Limb (tissue), 2 donors: ENCODE measurements at regions not wholly inside any gene's neighbourhood (a gene's known extent, or its start where the extent isn't known, plus 50 kb on each side); places are given as distances from the start of the nearest gene placed in this dataset.
"Not testable (repeated sequence)": the region's sequence is repeated elsewhere in the genome, so short reads cannot be mapped to it uniquely, and the experiment has no call there.

ENCODE experiments used
- DNase-seq, 2 donors: peaks; one replicate each; pipeline ENCODE4 v3.0.0-alpha.2; 2016; ENCODE audit errors: extremely low spot score in 2 of 2

DNA sequence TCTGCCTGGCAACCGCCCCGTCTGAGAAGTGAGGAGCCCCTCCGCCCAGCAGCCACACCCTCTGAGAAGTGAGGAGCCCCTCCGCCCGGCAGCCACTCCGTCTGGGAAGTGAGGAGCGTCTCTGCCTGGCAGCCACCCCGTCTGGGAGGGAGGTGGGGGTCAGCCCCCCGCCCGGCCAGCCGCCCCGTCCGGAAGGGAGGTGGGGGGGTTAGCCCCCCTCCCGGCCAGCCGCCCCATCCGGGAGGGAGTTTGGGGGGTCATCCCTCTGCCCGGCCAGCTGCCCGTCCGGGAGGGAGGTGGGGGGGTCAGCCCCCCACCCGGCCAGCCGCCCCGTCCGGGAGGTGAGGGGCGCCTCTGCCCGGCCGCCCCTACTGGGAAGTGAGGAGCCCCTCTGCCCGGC lies 269.0 kb downstream of the FAM72C start:
- DNase-seq: not testable (repeated sequence)

DNA sequence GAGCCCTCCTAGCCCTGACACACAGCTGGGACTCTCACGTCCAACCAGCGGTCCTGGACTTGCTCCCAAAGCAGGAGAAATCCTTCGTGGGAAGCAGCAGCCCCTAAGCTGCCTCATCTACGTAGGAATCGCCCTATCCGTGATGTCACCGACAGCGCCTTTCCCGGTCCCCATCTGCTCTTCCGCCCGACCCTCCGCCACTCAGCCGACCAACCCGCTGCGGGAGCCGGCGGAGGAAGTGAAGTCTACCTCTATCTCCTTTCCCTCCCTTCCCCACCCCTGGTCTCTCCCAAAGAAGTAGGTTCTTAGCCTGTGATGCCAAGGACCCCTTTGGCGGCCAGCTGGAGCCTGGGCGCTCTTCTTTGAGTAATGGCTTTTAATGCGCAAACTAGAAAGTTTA lies 272.1 kb downstream of the FAM72C start:
- no peak for DNase-seq

DNA sequence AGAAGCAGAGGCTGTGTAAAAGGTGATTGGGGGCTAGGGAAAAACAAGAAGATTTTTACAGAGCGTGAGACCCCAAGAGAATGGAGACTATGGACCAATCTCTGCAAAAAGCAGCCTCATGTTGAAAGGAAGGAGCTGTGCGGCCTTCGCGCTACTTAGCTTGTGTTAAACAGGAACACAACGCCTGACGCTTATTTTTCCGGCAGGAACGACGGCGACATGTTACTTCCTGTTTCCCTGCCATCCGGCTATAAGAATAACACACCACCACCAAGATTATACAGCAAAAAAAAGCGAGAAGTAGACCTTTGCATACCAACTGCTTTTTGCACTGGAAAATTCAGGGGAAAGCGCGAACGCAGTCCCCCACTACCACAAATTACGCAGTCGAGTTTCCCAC lies 272.7 kb downstream of the FAM72C start:
- DNase-seq: no peak

DNA sequence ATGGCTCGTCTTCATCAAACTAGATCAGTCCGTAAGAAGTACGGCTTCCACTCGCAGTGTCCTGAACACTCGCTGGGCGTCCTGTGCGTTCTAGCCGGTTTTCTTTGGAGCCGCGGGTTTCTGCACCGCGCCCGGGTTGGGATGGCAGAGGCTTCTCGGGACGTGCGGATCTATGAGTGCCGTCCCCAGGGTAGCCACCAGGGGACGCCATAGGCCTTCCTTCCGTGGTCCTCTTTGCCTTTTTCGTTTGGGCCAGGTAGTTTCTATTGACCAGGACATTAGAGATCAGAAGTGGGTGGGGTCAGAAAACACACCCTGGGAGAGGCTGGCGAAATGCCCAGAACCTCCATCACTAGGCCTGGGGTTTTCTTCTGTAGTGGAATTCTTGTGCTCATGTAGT lies 273.8 kb downstream of the FAM72C start:
- no peak for DNase-seq

DNA sequence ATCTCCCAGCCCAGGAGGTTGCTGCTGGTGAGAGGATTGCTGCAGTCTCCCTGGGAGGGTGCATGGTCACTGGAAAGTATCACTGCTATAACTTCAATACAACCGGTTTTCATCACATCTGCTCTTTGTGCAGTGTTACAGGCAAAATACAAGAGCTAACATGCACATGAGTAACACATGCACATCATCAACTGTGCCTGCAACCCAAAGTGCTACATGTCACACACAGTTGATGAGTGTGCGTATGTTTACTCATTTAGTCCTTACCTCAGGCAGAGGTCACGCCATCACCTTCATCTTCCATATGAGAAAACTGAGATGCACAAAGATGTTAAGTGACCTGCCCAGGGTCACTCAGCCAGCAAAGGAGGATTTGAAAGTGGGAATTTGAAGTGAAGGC lies 277.7 kb downstream of the FAM72C start:
- DNase-seq: no peak

DNA sequence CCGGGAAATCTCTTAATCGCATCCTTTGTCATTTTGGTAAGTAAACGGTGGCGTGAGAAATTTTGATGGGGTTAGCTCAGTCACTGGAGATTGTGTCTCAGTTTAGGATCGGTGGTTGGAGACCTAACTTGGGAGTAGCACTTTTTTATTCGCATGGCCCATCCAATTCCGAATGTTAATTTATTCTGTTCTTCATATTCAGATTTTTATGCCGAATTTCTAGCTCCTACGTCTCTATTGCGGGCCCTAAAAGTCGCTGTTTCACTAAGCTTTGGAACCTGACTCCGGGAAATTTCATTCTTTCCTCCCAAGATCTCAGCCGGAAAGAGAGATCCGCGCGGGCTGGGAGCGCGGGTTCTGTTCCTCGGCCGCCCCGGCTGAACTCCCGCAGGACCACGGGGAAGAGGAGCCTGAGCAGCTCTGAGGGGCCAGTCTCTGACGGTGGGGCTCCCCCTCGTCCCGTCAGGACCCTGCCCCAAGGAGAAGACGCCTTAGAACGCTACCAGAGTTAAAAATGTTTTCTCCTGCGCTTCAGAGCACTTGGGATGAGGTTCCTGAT lies 279.7 kb downstream of the FAM72C start:
- DNase-seq: no peak

DNA sequence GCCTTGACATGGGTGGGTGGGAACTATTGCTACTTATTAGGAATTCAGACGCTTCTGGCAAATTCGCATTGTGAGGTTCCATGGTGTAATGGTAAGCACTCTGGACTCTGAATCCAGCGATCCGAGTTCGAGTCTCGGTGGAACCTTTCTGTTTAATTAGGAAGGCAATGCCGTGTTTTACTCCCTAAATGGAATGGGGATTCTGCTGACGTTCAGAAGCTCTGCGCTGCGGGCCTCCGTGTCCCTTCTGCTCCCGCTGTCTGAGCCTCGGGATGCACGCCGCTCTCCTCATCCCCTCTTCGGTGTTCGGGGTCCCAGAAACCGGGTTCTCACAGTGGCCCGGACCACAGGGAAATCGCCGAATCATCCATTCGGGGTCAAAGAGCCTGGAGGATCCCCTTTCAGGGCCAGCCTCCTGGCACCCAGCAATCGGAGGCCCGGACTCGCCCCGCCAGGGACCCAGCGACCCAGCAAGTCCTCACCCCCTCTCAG lies 280.3 kb downstream of the FAM72C start:
- no peak for DNase-seq

DNA sequence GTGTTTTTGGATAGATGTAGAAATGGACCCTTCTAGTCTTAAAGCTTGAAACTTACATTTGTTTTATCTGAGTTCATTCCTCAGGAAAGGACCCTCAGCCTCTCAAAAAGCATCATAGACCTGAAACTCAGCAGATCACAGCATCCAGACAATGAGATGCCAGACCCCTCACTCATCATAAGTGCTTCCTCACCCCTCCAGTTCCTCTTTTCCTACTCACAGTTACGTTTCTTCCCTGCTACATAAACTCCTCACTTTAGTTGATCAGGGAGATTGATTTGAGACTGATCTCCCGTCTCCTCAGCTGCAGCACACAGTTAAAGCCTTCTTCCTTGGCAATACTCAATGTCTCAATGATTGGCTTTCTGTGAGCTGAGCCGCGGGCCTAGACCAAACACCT lies 282.0 kb downstream of the FAM72C start:
- no peak for DNase-seq

DNA sequence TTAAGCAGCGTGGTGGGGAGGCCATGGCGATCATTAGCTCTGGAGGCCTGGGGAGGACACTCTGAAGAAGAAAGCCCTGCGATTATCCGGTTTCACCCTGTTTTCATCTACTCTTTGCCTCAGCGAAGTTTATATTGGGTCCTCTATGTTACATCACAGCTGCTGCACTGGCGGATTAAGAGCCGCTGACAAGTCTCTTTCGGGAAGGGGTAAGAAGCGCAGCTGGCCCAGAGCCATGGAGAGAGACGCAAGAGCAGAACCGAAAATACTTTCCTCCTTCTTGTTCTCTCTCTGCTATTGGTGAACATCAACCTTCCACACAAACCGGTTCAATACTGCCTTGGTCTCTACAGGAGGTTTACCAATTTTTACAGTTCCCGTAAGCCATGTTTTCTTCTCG lies 291.5 kb downstream of the FAM72C start:
- DNase-seq: no peak

DNA sequence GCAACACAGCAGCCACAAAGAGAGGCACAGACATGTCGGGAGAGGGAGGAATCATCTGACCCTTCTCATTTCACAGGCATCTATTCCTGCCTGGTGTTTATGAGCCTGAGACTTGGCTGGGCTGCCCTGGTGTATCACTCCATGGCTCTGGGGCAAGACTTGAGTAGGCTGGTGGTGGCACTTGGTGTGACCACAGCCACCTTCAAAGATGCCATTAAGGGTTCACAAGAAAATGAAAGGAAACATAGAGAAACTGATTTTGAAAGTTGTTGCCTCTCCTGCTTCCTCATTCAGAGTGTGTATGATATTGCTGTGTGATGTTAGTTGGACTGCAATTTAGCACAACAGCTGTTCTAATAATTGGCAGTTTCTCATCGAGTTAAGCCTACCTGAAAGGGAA lies 298.8 kb downstream of the FAM72C start:
- DNase-seq: no peak

DNA sequence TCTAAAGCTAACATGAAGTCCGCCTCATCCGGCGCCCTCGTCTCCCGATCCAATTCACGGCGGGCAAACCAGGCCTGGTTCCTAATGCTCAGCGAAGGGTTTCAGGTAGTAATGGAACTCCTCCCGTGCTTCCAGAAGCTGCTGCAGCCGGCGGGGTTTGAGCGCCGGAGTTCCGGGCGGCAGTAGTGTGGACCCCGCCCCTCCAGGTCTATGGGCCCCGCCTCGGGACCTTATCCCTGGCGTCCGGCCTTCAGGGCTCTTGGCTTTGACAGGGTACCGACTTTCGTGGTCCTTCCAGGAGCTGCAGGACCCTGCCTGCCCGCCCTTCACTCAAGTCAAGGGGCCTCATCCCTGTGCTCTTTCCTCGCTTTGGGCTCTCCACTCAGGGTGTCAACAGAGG lies 304.1 kb downstream of the FAM72C start:
- DNase-seq: no peak

DNA sequence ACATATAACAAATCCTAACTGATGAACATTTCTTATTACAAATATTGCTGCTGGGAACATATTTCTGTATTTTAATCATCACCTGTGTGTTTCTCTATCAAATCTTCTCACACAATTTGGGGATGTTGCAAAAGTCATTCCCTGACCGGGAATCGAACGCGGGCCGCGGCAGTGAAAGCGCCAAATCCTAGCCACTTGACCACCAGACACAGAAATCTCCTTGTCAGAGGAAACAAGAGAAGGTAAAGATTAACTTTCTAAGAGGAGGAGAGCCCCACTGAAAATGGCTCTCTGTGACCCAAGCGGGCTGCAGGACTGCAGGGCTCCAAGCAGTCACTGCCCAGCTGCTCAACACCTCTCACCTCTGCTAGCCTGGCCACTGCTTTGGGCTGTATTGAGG lies 304.9 kb downstream of the FAM72C start:
- DNase-seq: no peak

DNA sequence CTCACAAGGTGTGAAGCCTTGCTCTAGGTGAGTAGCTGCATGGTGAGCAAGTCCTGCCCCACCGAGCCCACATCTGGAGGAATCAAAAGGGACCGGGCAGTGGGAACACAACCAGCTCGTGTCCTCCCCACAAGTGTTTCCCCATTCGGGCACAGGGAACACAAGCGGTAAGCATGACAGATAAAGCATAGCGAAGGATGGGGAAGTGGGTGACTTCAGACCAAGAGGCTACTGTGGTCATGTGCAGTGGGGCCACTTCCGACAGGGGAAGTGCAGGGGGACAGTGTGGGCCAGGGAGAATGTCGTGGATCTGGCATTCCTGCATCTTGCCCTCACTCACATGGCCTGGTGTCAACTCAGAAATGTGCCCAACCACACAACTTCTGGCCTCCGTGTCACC lies 306.2 kb downstream of the FAM72C start:
- DNase-seq: no peak

DNA sequence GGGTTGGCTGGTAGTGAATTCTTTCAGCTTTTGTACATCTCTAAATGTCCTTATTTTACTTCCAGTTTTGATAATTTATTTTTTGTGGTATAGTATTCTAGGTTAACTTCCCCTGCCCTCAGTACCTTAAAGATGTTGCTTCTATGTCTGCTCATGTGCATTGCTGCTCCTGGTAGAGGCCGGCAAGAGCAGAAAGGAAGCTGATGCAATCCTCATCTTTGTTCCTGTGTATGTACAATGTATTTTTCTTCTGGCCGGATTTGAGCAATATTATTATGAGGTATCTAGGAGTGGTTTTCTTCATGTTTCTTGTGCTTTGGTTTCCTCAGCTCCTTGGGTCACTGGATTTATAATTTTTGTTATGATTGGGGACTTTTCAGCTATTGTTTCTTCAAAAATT lies 308.7 kb downstream of the FAM72C start:
- not testable (repeated sequence) for DNase-seq

DNA sequence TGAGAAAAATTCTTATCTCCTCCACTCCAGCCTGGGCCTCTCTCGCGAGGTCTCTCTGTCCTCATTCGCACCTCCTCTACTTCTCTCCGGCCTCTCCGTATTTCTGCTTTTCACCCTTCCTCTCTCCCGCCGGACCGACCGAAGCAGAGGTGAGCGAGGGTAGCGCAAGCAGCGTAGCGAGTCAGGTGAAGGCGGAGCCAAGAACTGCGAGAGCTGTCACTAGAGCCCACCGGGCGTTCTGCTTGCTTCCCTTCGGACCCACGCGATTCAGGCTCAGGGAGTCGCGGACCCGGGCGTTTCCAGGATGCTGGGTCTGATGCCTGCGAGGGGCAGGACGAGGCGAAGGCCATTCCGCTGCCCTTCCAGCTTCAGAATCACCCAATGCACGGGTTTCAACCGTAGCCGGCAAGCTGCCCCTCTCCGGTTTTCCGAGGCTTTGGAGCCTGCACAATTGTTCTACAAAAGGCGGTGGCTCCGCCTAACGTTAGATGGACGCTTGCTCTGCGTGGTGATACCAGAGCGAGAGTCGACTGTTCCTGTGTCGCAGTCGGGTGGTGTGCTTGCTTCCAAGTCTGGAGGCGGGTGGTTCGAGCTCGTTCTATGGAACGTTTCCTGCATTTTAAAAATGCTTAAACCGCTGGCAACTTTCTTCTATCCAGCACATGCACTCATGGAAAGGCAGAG lies 310.2 kb downstream of the FAM72C start:
- no peak for DNase-seq

DNA sequence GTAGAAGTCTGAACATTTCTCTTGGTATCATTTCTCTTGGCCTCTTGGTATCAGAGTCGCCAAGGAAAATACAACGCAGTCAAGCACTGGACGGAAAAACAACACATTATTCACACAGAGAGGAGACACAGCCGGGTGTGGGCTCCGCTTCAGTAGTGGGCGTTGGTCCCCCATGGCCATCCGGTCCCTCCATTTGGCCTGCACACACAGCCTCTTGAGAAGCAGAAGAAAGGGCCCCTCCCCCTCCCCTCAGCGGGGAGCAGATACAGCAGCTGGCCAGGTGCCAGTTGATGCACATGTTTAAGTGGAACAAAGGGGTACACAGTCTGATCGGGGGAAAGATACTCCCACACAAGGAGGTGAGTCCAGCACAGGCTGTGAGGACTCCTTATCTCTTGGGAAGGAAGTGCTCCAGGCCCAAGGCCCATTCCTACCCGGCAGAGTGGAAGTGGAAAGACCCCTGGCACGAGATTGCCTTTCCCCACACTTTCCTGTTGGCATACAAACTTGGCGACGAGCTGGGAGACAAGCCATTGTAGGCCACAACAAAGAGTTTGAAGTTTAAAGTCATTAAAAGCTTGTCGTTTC lies 311.3 kb downstream of the FAM72C start:
- no peak for DNase-seq

DNA sequence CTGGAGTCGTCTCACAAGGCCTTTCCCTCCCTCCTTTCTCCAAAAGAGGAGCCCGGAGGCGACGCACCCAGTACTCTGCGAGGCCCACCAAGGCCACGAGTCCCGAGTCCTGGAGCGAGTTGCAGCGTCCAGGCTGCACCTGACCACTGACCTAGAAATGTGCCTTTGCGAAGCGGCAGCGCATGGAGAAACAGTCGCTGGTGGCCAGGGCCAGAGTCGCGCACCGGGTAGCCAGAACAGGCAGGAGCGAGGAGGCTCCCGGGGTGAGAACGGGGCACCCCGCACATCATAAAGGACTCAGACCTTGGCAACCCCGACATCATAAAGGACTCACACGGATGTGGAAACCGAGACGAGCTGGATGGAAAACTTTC lies 318.4 kb downstream of the FAM72C start:
- no peak for DNase-seq

DNA sequence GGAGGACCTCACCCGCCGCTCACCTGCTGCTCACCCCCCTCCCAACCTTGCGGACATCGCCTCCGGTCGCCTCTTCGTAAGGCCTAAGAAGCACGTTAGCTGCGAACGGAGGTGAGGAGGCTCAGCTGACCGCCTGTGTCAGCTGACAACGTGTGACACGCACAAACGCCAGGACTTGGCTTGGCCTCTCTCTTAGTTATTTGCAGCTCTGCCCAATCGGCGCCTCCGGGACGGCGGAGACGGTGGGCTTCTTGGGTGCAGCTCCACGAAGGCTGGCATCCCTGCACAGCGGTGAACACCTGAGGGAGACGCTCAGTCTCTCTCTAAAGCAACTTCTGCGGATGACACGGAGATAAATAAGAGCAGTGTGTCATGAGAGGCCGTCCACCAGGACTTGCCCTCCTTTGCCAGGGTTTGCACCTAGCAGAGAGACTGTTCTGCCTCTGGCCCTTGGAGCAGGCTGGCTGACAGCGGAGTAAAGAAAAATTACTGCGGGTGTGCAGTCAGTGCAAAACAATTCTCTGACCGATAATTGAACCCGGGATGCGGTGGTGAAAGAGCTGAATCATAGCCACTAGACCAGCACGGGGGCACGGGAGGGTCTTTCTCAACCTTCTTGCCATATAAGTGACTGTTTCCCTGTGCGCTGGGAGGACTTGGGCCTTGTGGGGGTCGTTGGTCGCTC lies 318.9 kb downstream of the FAM72C start:
- no peak for DNase-seq

DNA sequence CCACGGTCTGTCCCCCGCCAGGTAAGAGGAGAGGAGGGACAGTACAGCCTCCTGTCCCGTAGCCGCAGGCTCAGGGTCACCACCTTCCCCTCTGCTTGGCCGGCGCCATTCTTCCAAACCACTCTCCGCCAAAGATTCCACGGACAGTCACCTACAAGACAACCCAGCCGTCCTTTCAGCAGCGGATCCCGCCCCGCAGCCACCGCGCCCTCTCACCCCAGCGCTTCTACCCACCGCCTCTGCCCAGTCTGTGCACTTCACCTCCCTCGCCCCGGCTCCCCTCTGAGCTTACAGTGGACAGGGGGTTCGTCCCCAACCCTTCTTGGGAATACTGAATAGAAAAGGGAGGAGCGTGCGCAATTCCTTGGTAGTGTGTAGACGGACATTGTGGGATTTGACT lies 319.6 kb downstream of the FAM72C start:
- no peak for DNase-seq

DNA sequence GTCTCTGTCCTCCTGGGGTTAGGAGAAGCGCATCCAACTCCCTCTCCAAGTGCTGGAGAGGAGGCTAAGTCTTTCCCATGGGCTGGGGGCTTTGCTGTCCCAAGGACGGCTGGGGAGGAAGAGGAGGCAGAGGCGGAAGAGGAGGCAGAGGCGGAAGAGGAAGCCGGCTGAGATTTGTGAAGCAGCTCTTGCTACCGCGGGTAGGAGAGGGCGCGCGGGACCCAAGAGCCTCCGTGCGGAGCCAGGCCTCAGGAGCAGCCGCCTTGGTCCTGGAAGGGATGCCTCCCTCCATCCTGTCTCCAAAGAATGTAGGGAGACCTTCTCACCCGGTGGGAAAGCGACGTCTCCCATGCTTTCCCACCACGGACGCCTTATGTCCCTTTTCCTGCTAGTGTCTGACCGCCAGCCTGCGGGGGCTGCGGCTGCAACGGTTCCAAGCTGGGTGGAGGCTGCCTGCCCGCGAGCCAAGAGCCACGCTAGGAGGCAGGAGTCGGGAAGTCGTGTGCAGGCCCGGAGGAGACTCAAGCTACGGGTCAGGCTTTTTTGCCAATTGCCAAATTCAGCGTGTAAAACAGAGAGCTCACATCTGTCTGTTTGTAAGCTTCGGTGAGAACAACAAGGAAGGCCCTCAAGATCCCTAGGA lies 320.3 kb downstream of the FAM72C start:
- no peak for DNase-seq

DNA sequence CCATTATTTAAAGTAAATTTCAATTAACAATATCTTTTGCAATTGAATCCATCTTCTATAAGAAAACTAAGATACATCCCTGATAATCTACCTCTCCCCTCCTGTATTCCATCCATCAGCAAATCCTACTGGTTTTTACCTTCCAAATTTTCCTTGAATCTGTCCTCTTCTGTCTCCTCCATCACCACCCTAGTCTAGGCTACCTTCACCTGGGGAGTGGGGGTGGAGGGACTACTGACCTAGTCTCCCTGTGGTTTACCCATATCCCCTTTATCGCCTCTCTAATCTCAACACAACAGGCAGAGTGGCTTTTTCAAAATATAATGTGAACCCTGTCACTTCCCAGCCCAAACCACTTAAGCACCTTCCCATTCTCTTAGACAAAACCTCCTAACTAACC lies 327.8 kb downstream of the FAM72C start:
- not testable (repeated sequence) for DNase-seq
